Omental fat pad (tissue), 3 donors: ENCODE measurements at regions not wholly inside any gene's neighbourhood (a gene's known extent, or its start where the extent isn't known, plus 50 kb on each side); places are given as distances from the start of the nearest gene placed in this dataset.

Source experiments
- ATAC-seq: fragments of 150-250 bp; one replicate; pipeline ENCODE4 v1.9.1; 2016; ENCODE audit warnings: mild to moderate bottlenecking, moderate library complexity; ENCODE audit not compliant: low FRiP score
- DNase-seq: peaks from one replicate; pipeline ENCODE4 v3.0.0-alpha.2; 2019; ENCODE audit warnings: low spot score
- CTCF ChIP-seq, 3 donors: fragments of 450-650 bp; IDR thresholded peaks; one replicate each; pipeline ENCODE4 v1.5.1; 2016 to 2017; ENCODE audit warnings: antibody characterized with exemption in 3 of 3, mild to moderate bottlenecking in 3 of 3, moderate library complexity in 2 of 3

- DNase-seq (no peak), ATAC-seq (no peak)
- TF ChIP-seq CTCF (IDR thresholded peaks at IDR 0.05) = no peak
These were observed 258.1 kb upstream of the NEIL3 start for GRCh38 chr4:177051473-177052060.

GRCh38 chr4:177052211-177052934 lies 257.3 kb upstream of the NEIL3 start:
- ATAC-seq = no peak
- no peak for DNase-seq
- TF ChIP-seq CTCF (IDR thresholded peaks at IDR 0.05) = no peak

- no peak for DNase-seq
- ATAC-seq = no peak
- no peak for TF ChIP-seq CTCF (IDR thresholded peaks at IDR 0.05)
These were observed 252.5 kb upstream of the NEIL3 start for GRCh38 chr4:177057186-177057585.

- DNase-seq (no peak), ATAC-seq (no peak)
- TF ChIP-seq CTCF (IDR thresholded peaks at IDR 0.05) = no peak
These were observed 245.6 kb upstream of the NEIL3 start for GRCh38 chr4:177064116-177064515.

GRCh38 chr4:177064729-177065394 lies 244.8 kb upstream of the NEIL3 start:
- TF ChIP-seq CTCF (IDR thresholded peaks at IDR 0.05) = no peak
- no peak for ATAC-seq
- DNase-seq = no peak

- no peak for ATAC-seq
- no peak for DNase-seq
- TF ChIP-seq CTCF (IDR thresholded peaks at IDR 0.05) = no peak
These were observed 242.9 kb upstream of the NEIL3 start for GRCh38 chr4:177066746-177067145.
